Esophagus muscularis mucosa (tissue), 4 donors: ENCODE measurements at regions not wholly inside any gene's neighbourhood (a gene's known extent, or its start where the extent isn't known, plus 50 kb on each side); places are given as distances from the start of the nearest gene placed in this dataset.

Experiments
- DNase-seq: peaks from one replicate; pipeline ENCODE4 v3.0.0-alpha.2; 2017; ENCODE audit errors: extremely low spot score
- H3K27ac ChIP-seq, 4 donors: fragments of 200-600 bp; sonication (generic); replicated peaks in 1 of 4; 1 replicate in 3 of 4; 2 replicates in 1 of 4; pipeline ENCODE4 v1.5.1; 2016 to 2019; ENCODE audit warnings: mild to moderate bottlenecking in 1 of 4
- H3K27me3 ChIP-seq, 4 donors: fragments of 200-600 bp; sonication (generic); one replicate each; pipeline versions ENCODE4 v1.5.1 to v1.6.0; 2016 to 2019
- H3K36me3 ChIP-seq, 4 donors: fragments of 200-600 bp; sonication (generic); one replicate each; pipeline ENCODE4 v1.5.1; 2016 to 2019
- H3K4me1 ChIP-seq, 4 donors: fragments of 200-600 bp; sonication (generic); one replicate each; pipeline ENCODE4 v1.5.1; 2016 to 2019
- H3K4me3 ChIP-seq, 4 donors: fragments of 200-600 bp; sonication (generic); 1 replicate in 2 of 4; 2 replicates in 2 of 4; pipeline ENCODE4 v1.5.1; 2016 to 2019; ENCODE audit warnings: mild to moderate bottlenecking in 4 of 4, moderate library complexity in 1 of 4
- H3K9me3 ChIP-seq, 4 donors: fragments of 200-600 bp; sonication (generic); 1 replicate in 3 of 4; 2 replicates in 1 of 4; pipeline ENCODE4 v1.5.1; 2016 to 2019
- EP300 ChIP-seq: sonication (generic); formaldehyde crosslinking; IDR thresholded peaks from one replicate; pipeline ENCODE4 v1.6.1; 2017; ENCODE audit warnings: antibody characterized with exemption
- POLR2A ChIP-seq: fragments of 450-650 bp; IDR thresholded peaks from one replicate; pipeline ENCODE4 v1.6.1; 2017; ENCODE audit warnings: antibody characterized with exemption, moderate library complexity, mild to moderate bottlenecking, low read depth
- POLR2AphosphoS5 ChIP-seq, 2 donors: sonication (generic); formaldehyde crosslinking; IDR thresholded peaks; one replicate each; pipeline ENCODE4 v1.6.1; 2017; ENCODE audit warnings: antibody characterized with exemption in 2 of 2
- WGBS: methylation state at CpG from one replicate; pipeline ENCODE4 v1.1.5; 2018; 5-methylcytosine and 5-hydroxymethylcytosine counted together
- intact Hi-C: fragments of 100-400 bp; cut with DNase I; formaldehyde crosslinking; loops from one replicate; pipeline ENCODE4 v1.15.1; 2023
- TF ChIP-seq, protein P1 (sequence below), 3 experiments: fragments of 200-600 bp in 2 of 3; fragments of 450-650 bp in 1 of 3; sonication (generic) in 2 of 3; IDR thresholded peaks; one replicate each; pipeline ENCODE4 v1.5.1; 2017 to 2019; ENCODE audit warnings: antibody characterized with exemption in 3 of 3, mild to moderate bottlenecking in 2 of 3, moderate library complexity in 1 of 3

DNA sequence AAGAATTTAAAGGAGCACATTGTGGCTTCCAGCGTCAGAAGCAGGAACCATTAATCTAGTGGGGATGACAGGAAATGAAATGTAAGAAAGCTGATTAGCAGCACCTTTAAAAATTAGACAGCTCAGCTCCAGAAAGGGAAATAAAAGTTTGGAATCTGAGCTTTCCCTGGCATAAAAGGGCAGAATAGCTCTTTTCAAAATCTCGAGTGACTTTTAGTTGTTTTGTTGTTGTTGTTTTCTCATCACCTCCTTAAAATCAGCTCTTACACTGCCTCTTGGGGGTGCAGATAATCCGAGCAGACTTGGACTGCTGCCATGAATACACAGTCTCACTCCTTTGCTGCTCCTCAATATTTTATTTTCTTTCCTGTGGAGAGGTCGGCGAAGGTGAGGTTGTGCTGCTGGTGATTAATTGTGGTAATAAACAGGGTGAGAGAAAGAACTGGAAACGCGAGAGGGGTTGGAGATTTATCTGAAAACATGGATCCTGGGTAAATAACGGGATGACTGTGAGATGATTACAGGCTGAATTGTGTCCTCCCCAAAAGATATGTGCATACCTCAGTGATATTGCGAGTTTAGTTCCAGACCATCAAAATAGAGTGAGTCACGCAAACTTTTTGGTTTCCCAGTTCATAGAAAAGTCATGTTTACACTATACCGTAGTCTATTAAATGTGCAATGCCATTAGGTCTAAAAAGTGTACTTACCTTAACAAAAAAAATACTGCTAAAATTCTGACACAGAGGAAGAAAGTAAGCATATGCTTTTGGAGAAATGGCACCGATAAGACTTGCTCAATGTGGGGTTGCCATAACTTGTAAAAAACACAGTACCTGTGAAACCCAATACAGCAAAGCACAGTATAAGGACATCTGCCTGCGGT is 787.7 kb downstream of the UQCRFS1 start:
- 33% methylated on average over 13 of the region's 13 CpGs for WGBS
- no peak overlapping the region for H3K27ac ChIP-seq
- no peak overlapping the region for H3K4me3 ChIP-seq
- no peaks in the 10 kb centered on the region for H3K36me3 ChIP-seq
- no peaks in the 10 kb centered on the region for H3K9me3 ChIP-seq
- no peak for TF ChIP-seq POLR2A
- TF ChIP-seq, protein P1, sequence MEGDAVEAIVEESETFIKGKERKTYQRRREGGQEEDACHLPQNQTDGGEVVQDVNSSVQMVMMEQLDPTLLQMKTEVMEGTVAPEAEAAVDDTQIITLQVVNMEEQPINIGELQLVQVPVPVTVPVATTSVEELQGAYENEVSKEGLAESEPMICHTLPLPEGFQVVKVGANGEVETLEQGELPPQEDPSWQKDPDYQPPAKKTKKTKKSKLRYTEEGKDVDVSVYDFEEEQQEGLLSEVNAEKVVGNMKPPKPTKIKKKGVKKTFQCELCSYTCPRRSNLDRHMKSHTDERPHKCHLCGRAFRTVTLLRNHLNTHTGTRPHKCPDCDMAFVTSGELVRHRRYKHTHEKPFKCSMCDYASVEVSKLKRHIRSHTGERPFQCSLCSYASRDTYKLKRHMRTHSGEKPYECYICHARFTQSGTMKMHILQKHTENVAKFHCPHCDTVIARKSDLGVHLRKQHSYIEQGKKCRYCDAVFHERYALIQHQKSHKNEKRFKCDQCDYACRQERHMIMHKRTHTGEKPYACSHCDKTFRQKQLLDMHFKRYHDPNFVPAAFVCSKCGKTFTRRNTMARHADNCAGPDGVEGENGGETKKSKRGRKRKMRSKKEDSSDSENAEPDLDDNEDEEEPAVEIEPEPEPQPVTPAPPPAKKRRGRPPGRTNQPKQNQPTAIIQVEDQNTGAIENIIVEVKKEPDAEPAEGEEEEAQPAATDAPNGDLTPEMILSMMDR (IDR thresholded peaks at IDR 0.05) = no peak
- TF ChIP-seq POLR2AphosphoS5 (IDR thresholded peaks at IDR 0.05) = no peak
- TF ChIP-seq EP300 = no peak
- intact Hi-C loops = no loop called here
- no peak for DNase-seq
- H3K27me3 ChIP-seq = peaks cover 0 to 63% (median 0%) of the 10 kb centered on the region in 4 donors
- no peaks in the 10 kb centered on the region for H3K4me1 ChIP-seq

DNA sequence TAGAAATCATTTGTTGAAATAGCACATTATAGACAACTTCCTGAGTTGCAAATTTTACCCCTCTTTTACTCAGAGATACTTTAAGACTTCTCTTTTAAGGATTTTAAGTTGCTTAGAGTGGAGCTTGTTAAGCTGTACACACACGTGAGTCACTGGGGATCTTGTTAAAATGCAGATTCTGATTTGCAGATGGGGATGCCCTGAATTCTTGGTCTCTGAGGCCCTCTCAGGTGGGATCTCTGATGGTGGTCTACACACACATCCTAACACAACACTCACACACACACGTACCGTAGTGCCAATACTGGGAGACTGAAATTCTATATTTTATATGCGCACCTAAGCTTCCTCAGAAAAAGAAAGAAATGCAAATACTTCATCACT is 788.3 kb downstream of the UQCRFS1 start:
- no peak overlapping the region for H3K4me3 ChIP-seq
- peaks cover 0 to 62% (median 0%) of the 10 kb centered on the region in 4 donors for H3K27me3 ChIP-seq
- H3K36me3 ChIP-seq = no peaks in the 10 kb centered on the region
- no peak overlapping the region for H3K27ac ChIP-seq
- intact Hi-C loops = no loop called here
- no peak for DNase-seq
- H3K9me3 ChIP-seq = no peaks in the 10 kb centered on the region
- TF ChIP-seq POLR2AphosphoS5 (IDR thresholded peaks at IDR 0.05) = no peak
- TF ChIP-seq POLR2A = no peak
- TF ChIP-seq, protein P1 (IDR thresholded peaks at IDR 0.05) = no peak
- TF ChIP-seq EP300 = no peak
- WGBS = 34% methylated on average over 4 of the region's 4 CpGs
- no peaks in the 10 kb centered on the region for H3K4me1 ChIP-seq

DNA sequence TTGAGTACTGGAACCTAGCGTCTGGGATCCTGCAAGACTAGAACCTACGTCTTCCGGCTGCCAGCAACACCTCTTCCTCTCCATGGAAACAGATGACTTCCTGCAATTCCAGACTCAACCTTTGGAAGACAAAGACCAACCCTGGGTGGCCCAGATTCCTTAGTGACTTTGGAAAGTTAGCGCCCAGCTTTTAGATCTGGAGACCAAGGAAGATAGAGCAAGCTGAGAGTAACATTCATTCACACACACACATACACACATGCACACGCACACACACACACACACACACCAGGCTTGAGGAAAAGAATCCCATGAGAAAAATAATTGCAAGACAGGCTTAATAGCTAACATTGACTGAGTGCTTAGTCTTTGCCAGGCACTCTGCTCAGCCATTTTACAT is 788.9 kb downstream of the UQCRFS1 start:
- Histone ChIP-seq H3K27me3 (peaks cover 0 to 56% (median 0%) of the 10 kb centered on the region in 4 donors), H3K27ac (no peak overlapping the region), H3K4me1 (no peaks in the 10 kb centered on the region), H3K9me3 (no peaks in the 10 kb centered on the region), H3K4me3 (no peak overlapping the region), H3K36me3 (no peaks in the 10 kb centered on the region)
- intact Hi-C loops = no loop called here
- TF ChIP-seq POLR2A (no peak), POLR2AphosphoS5 (IDR thresholded peaks at IDR 0.05) (no peak), EP300 (no peak)
- TF ChIP-seq, protein P1 (IDR thresholded peaks at IDR 0.05) = no peak
- no peak for DNase-seq
- WGBS = 38% methylated on average over 2 of the region's 5 CpGs

DNA sequence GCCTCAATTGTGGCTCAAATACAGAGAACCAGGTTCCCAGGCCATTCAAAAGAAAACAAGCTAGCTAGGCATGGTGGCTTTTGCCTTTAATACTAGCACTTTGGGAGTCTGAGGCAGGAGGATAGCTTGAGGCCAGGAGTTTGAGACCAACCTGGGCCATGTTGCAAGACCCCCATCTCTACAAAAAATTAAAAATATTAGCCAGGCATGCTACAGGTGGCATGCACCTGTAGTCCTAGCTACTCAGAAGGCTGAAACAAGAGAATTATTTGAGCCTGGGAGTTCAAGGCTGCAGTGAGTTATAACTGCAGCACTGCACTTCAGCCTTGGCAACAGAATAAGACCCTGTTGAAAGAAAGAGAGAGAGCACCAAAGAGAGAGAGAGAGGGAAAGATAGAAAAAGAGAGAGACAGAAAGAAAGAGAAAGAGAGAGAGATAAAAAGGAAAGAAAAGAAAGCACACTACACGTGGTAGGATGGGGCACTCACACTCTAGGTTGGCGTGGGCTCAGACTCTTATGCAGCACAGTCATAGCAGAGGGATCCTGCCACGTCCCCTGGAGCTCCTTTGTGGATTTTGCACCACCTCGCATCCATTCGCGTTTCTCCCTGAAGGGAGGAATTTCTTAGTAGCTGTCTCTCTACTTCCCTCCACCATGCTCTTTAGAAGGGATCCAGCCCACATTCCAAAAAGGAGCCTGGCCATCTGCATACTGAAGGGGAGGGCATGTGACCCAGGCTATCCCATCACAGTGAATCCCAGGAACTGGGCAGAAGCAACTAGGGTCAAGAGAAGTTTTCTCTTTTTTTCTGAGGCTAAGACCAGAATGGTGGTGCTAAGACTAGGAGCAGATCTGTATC is 789.9 kb downstream of the UQCRFS1 start:
- no peaks in the 10 kb centered on the region for H3K4me1 ChIP-seq
- 58% methylated on average over 6 of the region's 6 CpGs for whole genome bisulfite sequencing
- H3K4me3 ChIP-seq = no peak overlapping the region
- TF ChIP-seq POLR2AphosphoS5 (IDR thresholded peaks at IDR 0.05) (no peak), EP300 (no peak)
- TF ChIP-seq, protein P1 (IDR thresholded peaks at IDR 0.05) = no peak
- DNase-seq = no peak
- H3K27ac ChIP-seq = no peak overlapping the region
- H3K27me3 ChIP-seq = peaks cover 0 to 51% (median 0%) of the 10 kb centered on the region in 4 donors
- intact Hi-C loops = no loop called here
- no peaks in the 10 kb centered on the region for H3K9me3 ChIP-seq
- H3K36me3 ChIP-seq = no peaks in the 10 kb centered on the region
